ENCODE measurements at regions not wholly inside any gene's neighbourhood (a gene's known extent, or its start where the extent isn't known, plus 50 kb on each side); places are given as distances from the start of the nearest gene placed in this dataset.

- DNase-seq (ENCODE audit: low read depth in 2 of 2): no peak
These were observed 1053.7 kb downstream of the VRK1 start for GRCh38 chr14:97850886-97851285.

DNA sequence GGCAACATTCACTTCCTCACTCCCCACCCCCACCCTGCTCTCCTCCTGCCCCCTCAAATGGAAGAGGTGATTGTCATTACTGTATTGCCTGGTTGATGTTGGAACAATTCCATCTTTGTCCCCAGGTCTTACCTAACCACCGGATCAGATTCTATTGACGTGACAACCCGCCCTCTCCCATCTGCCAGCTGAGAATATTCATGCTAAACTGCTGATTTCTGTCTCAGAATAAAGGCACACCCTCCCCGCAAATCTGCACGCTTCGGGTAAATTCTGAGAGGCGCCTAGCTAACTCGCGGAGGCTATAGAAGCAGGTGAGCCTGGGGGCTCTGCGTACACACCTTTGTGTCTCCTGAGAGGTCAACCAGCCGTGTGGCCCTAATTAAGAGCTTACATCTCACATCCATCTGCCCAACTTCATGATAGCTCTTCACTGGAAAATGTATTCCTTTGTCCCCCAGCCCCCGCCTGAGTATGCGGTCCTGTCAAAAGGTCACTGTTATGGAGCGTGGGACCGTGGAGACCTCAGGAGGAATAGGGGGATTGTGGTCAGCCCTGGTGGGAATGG is 1054.3 kb downstream of the VRK1 start:
- no peak for DNase-seq (ENCODE audit: low read depth in 2 of 2)

- no peak for DNase-seq (ENCODE audit: low read depth in 2 of 2)
These were observed 1057.7 kb downstream of the VRK1 start for GRCh38 chr14:97854918-97855317.

DNA sequence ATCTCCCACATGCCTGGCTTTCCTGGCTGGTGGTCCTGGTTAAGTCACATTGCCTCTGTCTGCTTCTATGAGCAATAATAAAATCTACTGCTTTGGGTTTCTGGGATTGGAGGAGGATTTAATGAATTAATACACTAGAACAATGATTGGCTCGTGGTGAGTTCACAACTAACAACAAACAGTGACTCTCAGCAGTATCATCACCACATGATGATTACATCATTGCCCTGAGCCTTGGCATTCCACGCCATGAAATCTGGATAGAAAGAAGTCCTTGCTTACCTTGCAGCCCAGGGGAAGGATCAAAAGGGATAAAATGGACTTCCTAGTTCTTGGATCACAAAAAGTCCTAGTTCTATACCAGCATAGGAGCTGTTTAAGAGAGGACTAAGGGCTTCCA is 1069.0 kb downstream of the VRK1 start:
- DNase-seq (ENCODE audit: low read depth in 2 of 2): no peak

GRCh38 chr14:97866664-97867063 is 1069.5 kb downstream of the VRK1 start:
- DNase-seq (ENCODE audit: low read depth in 2 of 2): no peak

- DNase-seq (ENCODE audit: low read depth in 2 of 2): no peak
These were observed 1076.1 kb downstream of the VRK1 start for GRCh38 chr14:97873291-97873690.

DNA sequence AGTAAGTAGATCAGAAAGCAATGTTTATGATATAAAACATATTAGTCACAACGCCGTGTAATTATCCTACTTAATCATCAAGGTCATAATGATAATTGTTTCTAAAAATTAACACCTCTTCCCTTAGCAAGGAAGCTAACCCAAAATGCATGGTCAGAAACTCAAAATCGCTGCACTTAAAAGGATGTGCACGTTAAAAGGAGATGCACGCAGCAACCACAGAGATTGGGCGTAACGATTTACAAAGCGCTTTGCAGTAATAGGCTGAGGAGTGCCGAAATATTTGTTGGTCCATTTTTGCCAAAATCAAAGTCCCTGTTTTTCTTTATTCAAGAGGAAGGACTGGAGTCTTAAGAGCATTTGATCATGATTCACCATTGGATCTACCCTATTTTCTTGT is 1077.2 kb downstream of the VRK1 start:
- no peak for DNase-seq (ENCODE audit: low read depth in 2 of 2)

GRCh38 chr14:97878206-97878605 is 1081.0 kb downstream of the VRK1 start:
- DNase-seq (ENCODE audit: low read depth in 2 of 2): no peak

GRCh38 chr14:97878727-97879126 is 1081.5 kb downstream of the VRK1 start:
- no peak for DNase-seq (ENCODE audit: low read depth in 2 of 2)

- no peak for DNase-seq (ENCODE audit: low read depth in 2 of 2)
These were observed 1090.5 kb downstream of the VRK1 start for GRCh38 chr14:97887690-97888089.

DNA sequence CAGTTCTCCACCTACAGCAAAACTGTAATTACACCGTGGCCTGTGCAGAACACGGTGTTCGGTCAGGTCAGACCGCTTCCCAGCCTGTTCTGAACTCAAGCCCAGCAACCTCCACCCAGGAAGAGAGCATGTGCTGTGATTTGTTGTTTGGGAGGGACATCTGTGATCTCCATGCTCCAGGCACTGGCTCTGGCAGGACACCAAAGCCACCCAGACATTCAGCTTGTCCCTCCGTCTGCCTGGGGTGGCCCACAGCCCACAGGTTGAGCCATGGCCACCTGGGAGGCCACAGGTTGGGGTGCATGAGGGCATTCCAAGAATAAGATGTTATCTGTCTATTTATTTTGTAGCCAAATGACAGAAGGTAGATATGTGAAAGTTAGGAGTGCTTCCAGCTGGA is 1091.1 kb downstream of the VRK1 start:
- no peak for DNase-seq (ENCODE audit: low read depth in 2 of 2)

GRCh38 chr14:97891515-97891914 is 1094.3 kb downstream of the VRK1 start:
- no peak for DNase-seq (ENCODE audit: low read depth in 2 of 2)

DNA sequence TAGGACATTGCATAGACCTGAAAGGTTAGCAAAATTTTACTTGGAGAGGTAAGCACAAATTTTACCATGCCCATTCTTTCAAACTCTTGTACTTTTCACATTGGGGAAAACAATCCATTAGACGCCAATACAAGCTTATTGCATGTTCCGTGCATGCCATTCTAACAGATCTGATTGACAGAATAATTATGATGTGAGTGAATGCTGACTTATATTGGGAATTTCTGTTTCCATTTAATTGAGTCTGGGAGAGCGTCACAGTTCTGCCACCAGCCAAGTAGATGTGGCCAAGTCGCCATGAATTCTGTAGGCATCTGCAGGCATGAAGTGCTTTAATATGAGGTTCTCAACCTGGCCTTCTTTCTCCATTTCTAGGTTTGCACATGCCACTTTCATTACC is 1097.4 kb downstream of the VRK1 start:
- DNase-seq (ENCODE audit: low read depth in 2 of 2): no peak

GRCh38 chr14:97900196-97900854 is 1103.1 kb downstream of the VRK1 start:
- DNase-seq (ENCODE audit: low read depth in 2 of 2): no peak

GRCh38 chr14:97902630-97903029 is 1105.4 kb downstream of the VRK1 start:
- DNase-seq (ENCODE audit: low read depth in 2 of 2): no peak

- DNase-seq (ENCODE audit: low read depth in 2 of 2): no peak
These were observed 1106.6 kb downstream of the VRK1 start for GRCh38 chr14:97903821-97904220.

GRCh38 chr14:97912217-97912616 is 1115.0 kb downstream of the VRK1 start:
- DNase-seq (ENCODE audit: low read depth in 2 of 2): no peak

GRCh38 chr14:97916100-97916499 is 1118.9 kb downstream of the VRK1 start:
- DNase-seq (ENCODE audit: low read depth in 2 of 2): no peak

DNA sequence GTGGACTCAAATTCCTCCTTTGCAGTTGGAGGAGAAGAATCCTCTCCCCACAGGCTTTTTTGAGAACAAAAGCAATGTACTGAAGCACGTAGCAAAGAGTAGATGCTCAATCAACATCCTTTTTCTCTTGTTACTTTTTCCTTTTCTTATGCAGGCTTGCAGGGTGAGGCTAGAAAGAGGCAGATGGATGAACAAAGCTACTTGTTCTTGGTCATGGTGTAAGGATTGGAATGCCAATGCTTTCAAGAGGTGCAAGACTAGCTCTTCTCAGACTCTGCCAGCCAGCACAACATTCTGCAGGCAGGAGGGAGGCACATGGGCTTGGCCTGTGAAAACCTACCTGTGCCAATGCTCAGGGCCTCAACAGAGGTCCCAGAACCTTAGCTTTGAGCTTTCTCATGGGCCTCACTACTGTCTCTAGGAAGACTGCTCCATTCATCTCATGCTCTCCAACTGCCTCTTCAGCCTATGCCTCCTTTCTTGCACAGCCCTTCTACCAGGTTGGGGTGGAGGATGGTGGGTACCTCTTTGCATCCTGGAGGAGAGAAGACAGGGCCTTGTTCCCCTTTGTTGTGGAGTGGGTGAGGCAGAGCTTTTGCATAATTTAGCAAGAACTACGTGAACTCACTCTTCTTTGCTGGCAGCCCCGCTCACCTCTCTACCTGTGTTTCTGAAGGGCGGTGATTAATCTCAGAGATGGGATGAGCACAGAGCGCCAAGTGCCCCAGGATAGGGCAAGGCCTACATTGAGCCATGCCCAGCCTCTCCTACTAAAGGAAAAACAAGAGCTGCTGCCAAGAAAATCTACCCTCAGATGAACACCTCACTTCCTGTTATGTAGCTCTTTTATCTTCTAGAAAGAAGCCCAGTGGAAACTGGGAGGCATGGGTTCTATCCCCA is 1119.7 kb downstream of the VRK1 start:
- DNase-seq (ENCODE audit: low read depth in 2 of 2): no peak

DNA sequence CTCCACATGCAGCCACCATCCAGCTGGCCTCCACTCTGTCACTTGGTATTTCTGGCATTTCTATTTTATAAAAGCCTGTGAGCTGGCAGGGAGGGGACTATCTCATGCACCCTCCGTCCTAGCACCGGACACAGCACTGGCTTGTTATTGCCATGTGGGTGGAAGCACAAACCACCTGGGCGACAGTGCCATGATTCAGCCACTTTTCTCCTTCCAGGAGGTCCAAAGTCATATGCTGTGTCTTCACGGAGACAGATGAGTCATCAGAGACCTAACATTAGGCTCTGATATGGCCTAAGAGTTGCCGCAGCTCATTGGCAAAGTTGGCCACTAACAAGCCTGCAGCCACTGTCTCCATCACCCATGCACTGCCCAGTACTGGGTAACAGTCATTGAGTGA is 1123.0 kb downstream of the VRK1 start:
- no peak for DNase-seq (ENCODE audit: low read depth in 2 of 2)

GRCh38 chr14:97921296-97921695 is 1124.1 kb downstream of the VRK1 start:
- no peak for DNase-seq (ENCODE audit: low read depth in 2 of 2)

DNA sequence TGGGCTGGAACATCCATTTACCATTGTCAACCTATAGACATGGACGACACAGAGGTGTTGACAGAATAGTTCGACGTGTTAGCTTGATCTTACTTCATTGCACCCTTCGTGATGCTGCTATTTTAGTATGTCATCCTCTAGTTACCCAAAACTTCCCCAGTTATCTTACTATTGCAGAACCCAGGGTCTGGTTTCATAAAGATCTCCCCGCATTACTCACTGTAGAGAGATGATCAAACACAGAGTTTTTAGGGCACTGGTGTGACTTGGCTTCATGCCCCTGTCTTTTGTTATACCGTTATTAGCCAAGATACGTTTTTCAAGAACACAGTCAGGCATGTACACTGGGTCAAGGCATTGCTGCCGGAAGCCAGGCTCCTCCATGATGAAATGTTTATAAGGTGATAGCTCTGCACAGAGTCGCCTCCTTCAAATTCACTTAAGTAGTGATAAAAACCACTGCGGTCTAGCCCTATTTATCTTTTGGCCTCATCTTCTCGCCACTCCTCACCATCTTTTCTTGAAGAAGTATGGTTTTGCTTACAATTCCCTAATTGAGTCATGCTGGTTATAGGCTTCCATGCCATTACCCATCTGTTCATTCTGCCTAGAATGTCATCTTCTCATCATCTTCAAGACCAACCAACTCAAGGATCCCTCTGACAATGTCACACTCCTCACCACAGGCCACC is 1127.9 kb downstream of the VRK1 start:
- DNase-seq (ENCODE audit: low read depth in 2 of 2): no peak

Data from stimulated activated CD8-positive, alpha-beta memory T cell treated with anti-CD3 and anti-CD28 coated beads, Interleukin-2, amount 100 ng/mL, for 1 hour (primary cell).